IPS-15b (cell line): ENCODE measurements at regions not wholly inside any gene's neighbourhood (a gene's known extent, or its start where the extent isn't known, plus 50 kb on each side); places are given as distances from the start of the nearest gene placed in this dataset.
"Not testable (repeated sequence)": the region's sequence is repeated elsewhere in the genome, so short reads cannot be mapped to it uniquely, and the experiment has no call there.

Source experiments
- H3K27me3 ChIP-seq: one replicate; pipeline ENCODE4 v1.6.1; 2013; ENCODE audit warnings: low read length; ENCODE audit not compliant: control insufficient read depth, insufficient read depth
- H3K36me3 ChIP-seq: one replicate; pipeline ENCODE4 v1.6.1; 2013; ENCODE audit warnings: low read length; ENCODE audit not compliant: control insufficient read depth, insufficient read depth
- H3K4me1 ChIP-seq: one replicate; pipeline ENCODE4 v1.6.1; 2013; ENCODE audit warnings: mild to moderate bottlenecking, low read length; ENCODE audit not compliant: control insufficient read depth, insufficient read depth
- H3K4me3 ChIP-seq: one replicate; pipeline ENCODE4 v1.5.1; 2013; ENCODE audit warnings: low read depth, low read length
- H3K9ac ChIP-seq: one replicate; pipeline ENCODE4 v1.6.1; 2013; ENCODE audit warnings: low read depth, mild to moderate bottlenecking, low read length
- H3K9me3 ChIP-seq: one replicate; pipeline ENCODE4 v1.6.1; 2013; ENCODE audit warnings: mild to moderate bottlenecking, low read length; ENCODE audit not compliant: control insufficient read depth, insufficient read depth

GRCh38 chr1:101185421-101185820 lies 51.4 kb upstream of the S1PR1 start:
- Histone ChIP-seq H3K36me3 (no peaks in the 10 kb centered on the region), H3K9ac (no peak overlapping the region), H3K4me3 (no peak overlapping the region), H3K9me3 (no peaks in the 10 kb centered on the region), H3K27me3 (no peaks in the 10 kb centered on the region), H3K4me1 (no peaks in the 10 kb centered on the region)

GRCh38 chr1:101183388-101183699 lies 53.5 kb upstream of the S1PR1 start:
- H3K4me3 ChIP-seq, result no peak overlapping the region
- no peak overlapping the region for H3K9ac ChIP-seq
- no peaks in the 10 kb centered on the region for H3K9me3 ChIP-seq
- no peaks in the 10 kb centered on the region for H3K36me3 ChIP-seq
- no peaks in the 10 kb centered on the region for H3K27me3 ChIP-seq
- no peaks in the 10 kb centered on the region for H3K4me1 ChIP-seq

GRCh38 chr1:101182627-101183387 lies 54.0 kb upstream of the S1PR1 start:
- no peaks in the 10 kb centered on the region for H3K27me3 ChIP-seq
- no peaks in the 10 kb centered on the region for H3K36me3 ChIP-seq
- no peaks in the 10 kb centered on the region for H3K9me3 ChIP-seq
- H3K4me3 ChIP-seq, result no peak overlapping the region
- H3K4me1 ChIP-seq, result no peaks in the 10 kb centered on the region
- no peak overlapping the region for H3K9ac ChIP-seq

GRCh38 chr1:101181930-101182329 lies 54.9 kb upstream of the S1PR1 start:
- Histone ChIP-seq H3K4me3 (no peak overlapping the region), H3K36me3 (no peaks in the 10 kb centered on the region), H3K9ac (no peak overlapping the region), H3K9me3 (no peaks in the 10 kb centered on the region), H3K4me1 (no peaks in the 10 kb centered on the region), H3K27me3 (no peaks in the 10 kb centered on the region)

- Histone ChIP-seq H3K9me3 (no peaks in the 10 kb centered on the region), H3K4me3 (no peak overlapping the region), H3K4me1 (no peaks in the 10 kb centered on the region), H3K27me3 (no peaks in the 10 kb centered on the region), H3K9ac (no peak overlapping the region), H3K36me3 (no peaks in the 10 kb centered on the region)
Observed at GRCh38 chr1:101178688-101179491, 57.9 kb upstream of the S1PR1 start.

GRCh38 chr1:101178341-101178687 lies 58.5 kb upstream of the S1PR1 start:
- no peaks in the 10 kb centered on the region for H3K36me3 ChIP-seq
- H3K9ac ChIP-seq, result no peak overlapping the region
- no peaks in the 10 kb centered on the region for H3K4me1 ChIP-seq
- no peaks in the 10 kb centered on the region for H3K27me3 ChIP-seq
- H3K9me3 ChIP-seq, result no peaks in the 10 kb centered on the region
- H3K4me3 ChIP-seq, result no peak overlapping the region

- H3K36me3 ChIP-seq, result no peaks in the 10 kb centered on the region
- no peak overlapping the region for H3K4me3 ChIP-seq
- no peak overlapping the region for H3K9ac ChIP-seq
- H3K4me1 ChIP-seq, result no peaks in the 10 kb centered on the region
- H3K9me3 ChIP-seq, result no peaks in the 10 kb centered on the region
- H3K27me3 ChIP-seq, result no peaks in the 10 kb centered on the region
Observed at GRCh38 chr1:101175886-101176285, 60.9 kb upstream of the S1PR1 start.

- Histone ChIP-seq H3K27me3 (no peaks in the 10 kb centered on the region), H3K9ac (no peak overlapping the region), H3K9me3 (no peaks in the 10 kb centered on the region), H3K36me3 (no peaks in the 10 kb centered on the region), H3K4me3 (no peak overlapping the region), H3K4me1 (no peaks in the 10 kb centered on the region)
Observed at GRCh38 chr1:101175466-101175865, 61.4 kb upstream of the S1PR1 start.

GRCh38 chr1:101174722-101175121 lies 62.1 kb upstream of the S1PR1 start:
- Histone ChIP-seq H3K4me3 (no peak overlapping the region), H3K4me1 (no peaks in the 10 kb centered on the region), H3K27me3 (no peaks in the 10 kb centered on the region), H3K9ac (no peak overlapping the region), H3K36me3 (no peaks in the 10 kb centered on the region), H3K9me3 (no peaks in the 10 kb centered on the region)

GRCh38 chr1:101174298-101174697 lies 62.5 kb upstream of the S1PR1 start:
- H3K4me1 ChIP-seq, H3K9ac ChIP-seq, H3K27me3 ChIP-seq, H3K4me3 ChIP-seq, H3K36me3 ChIP-seq, H3K9me3 ChIP-seq: not testable (repeated sequence)

- H3K4me3 ChIP-seq, result no peak overlapping the region
- H3K9me3 ChIP-seq, result no peaks in the 10 kb centered on the region
- H3K9ac ChIP-seq, result no peak overlapping the region
- no peaks in the 10 kb centered on the region for H3K36me3 ChIP-seq
- H3K4me1 ChIP-seq, result peaks cover 4% of the 10 kb centered on the region
- H3K27me3 ChIP-seq, result no peaks in the 10 kb centered on the region
Observed at GRCh38 chr1:101170506-101171050, 66.2 kb upstream of the S1PR1 start.

GRCh38 chr1:101167891-101168290 lies 68.9 kb upstream of the S1PR1 start:
- Histone ChIP-seq H3K9me3 (no peaks in the 10 kb centered on the region), H3K4me3 (no peak overlapping the region), H3K4me1 (peaks cover 4% of the 10 kb centered on the region), H3K27me3 (no peaks in the 10 kb centered on the region), H3K36me3 (no peaks in the 10 kb centered on the region), H3K9ac (no peak overlapping the region)
